ENCODE measurements at regions not wholly inside any gene's neighbourhood (a gene's known extent, or its start where the extent isn't known, plus 50 kb on each side); places are given as distances from the start of the nearest gene placed in this dataset.

GRCh38 chr2:43031471-43032212 lies 194.8 kb downstream of the ZFP36L2 start:
- DNase-seq = no peak

GRCh38 chr2:43030551-43031307 lies 195.7 kb downstream of the ZFP36L2 start:
- DNase-seq = no peak

GRCh38 chr2:43029186-43029585 lies 197.2 kb downstream of the ZFP36L2 start:
- DNase-seq = no peak

- DNase-seq = no peak
Measured at GRCh38 chr2:43028188-43028587, 198.2 kb downstream of the ZFP36L2 start.

GRCh38 chr2:43027097-43027873 lies 199.1 kb downstream of the ZFP36L2 start:
- no peak for DNase-seq

- DNase-seq = no peak
Measured at GRCh38 chr2:43026426-43027096, 199.8 kb downstream of the ZFP36L2 start.

GRCh38 chr2:43025709-43026295 lies 200.6 kb downstream of the ZFP36L2 start:
- no peak for DNase-seq

- no peak for DNase-seq
Measured at GRCh38 chr2:43024515-43025011, 201.8 kb downstream of the ZFP36L2 start.

GRCh38 chr2:43023791-43024514 lies 202.5 kb downstream of the ZFP36L2 start:
- no peak for DNase-seq

GRCh38 chr2:43022896-43023295 lies 203.5 kb downstream of the ZFP36L2 start:
- no peak for DNase-seq

- DNase-seq = no peak
Measured at GRCh38 chr2:43021791-43022509, 204.5 kb downstream of the ZFP36L2 start.

GRCh38 chr2:43020990-43021669 lies 205.3 kb downstream of the ZFP36L2 start:
- DNase-seq = no peak

- DNase-seq = no peak
Measured at GRCh38 chr2:43020296-43020695, 206.1 kb downstream of the ZFP36L2 start.

GRCh38 chr2:43019536-43020183 lies 206.7 kb downstream of the ZFP36L2 start:
- no peak for DNase-seq

GRCh38 chr2:43019025-43019367 lies 207.4 kb downstream of the ZFP36L2 start:
- DNase-seq = no peak

- no peak for DNase-seq
Measured at GRCh38 chr2:43018179-43019024, 208.0 kb downstream of the ZFP36L2 start.

GRCh38 chr2:43013821-43014345 lies 212.5 kb downstream of the ZFP36L2 start:
- DNase-seq = no peak

GRCh38 chr2:43012966-43013365 lies 213.4 kb downstream of the ZFP36L2 start:
- DNase-seq = no peak

GRCh38 chr2:43011158-43011491 lies 215.3 kb downstream of the ZFP36L2 start:
- no peak for DNase-seq

Data from NCI-H446 treated with DMSO at 0.1 percent for 48 hours (cell line).